Astrocyte of the spinal cord (primary cell): ENCODE measurements at regions not wholly inside any gene's neighbourhood (a gene's known extent, or its start where the extent isn't known, plus 50 kb on each side); places are given as distances from the start of the nearest gene placed in this dataset.

Experiments used
- DNase-seq: peaks from one replicate; pipeline ENCODE4 v3.0.0; 2011; ENCODE audit warnings: low read depth, low spot score
- H3K4me3 ChIP-seq: 2 replicates; pipeline ENCODE4 v1.5.1; 2011; ENCODE audit warnings: low read depth, mild to moderate bottlenecking, low read length, moderate library complexity
- CTCF ChIP-seq: IDR thresholded peaks from 2 replicates; pipeline ENCODE4 v1.5.1; 2012; ENCODE audit warnings: low read depth, mild to moderate bottlenecking, low read length, inconsistent platforms
- in situ Hi-C: cut with HindIII; loops from 2 replicates; pipeline ENCODE4 v1.10.0; 2017; ENCODE audit warnings: low sequenced_read_pairs

DNA sequence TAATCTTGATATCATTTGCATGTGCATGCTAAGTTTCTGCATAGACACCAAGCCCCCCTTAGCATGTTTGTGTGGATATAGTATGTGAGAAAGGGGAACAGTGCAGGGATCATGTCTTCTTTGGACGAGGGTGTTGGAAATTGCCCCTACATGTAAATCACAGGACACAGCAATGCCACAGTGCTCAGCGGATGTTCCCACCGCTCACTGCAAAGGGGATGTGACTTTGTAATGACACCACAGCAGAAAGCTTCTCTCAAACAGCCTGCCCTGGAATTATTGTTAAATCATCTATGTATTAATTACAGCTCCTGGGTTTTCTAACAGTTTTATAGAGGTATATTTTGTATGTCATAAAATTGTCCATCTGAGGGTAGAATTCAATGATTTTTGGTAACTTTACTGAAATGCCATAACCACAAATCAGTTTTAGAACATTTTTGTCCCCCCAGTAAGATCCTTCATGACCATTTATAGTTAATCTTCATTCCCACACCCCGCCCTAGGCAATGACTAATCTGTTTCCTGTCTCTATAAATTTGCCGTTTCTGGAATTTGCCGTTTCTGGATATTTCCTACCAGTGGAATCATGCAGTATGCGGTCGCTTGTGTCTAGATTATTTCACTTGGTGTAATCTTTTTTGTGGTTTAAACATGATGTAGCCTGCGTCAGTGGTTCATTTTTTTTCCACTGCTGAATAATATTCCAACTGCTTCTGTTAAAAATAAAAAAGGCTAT is 648.5 kb upstream of the WWC1 start:
- no peak for TF ChIP-seq CTCF
- in situ Hi-C loops = no loop called here

DNA sequence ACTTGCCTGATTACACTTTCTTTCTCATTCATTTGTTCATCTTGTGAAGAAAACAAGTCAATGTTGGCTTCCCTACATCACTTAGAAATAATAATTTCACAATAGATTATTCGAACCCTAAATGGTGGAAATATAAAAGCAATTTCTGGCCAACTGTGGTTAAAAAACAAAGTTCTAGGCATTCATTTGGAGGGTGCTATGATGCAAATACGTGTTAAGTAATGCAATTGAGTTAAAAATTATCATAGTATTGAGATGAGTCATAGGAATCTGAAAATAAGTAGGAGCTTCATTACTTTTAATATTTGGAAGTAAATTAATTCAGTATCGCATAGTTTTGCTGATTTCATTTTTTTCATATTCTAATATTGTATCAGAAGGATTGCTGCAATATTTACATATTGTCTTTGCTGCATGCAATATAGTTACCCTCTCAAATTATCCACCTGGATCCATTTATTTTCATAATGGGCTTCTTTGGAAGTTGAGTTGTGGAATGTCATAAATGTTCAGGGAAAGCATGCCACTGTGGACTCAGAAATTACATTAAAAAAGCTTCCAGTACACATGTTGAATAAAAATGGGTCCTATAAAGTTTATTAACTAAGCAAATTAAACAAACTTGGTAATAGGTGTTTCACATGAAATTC is 647.7 kb upstream of the WWC1 start:
- no peak for TF ChIP-seq CTCF
- DNase-seq = no peak
- no peak overlapping the region for H3K4me3 ChIP-seq
- in situ Hi-C loops = no loop called here

More for the DNA sequence above, 648.5 kb upstream of the WWC1 start:
- H3K4me3 ChIP-seq = no peak overlapping the region
- peak; percentile 97 for DNase-seq

- in situ Hi-C loops = no loop called here
- DNase-seq = no peak
- no peak overlapping the region for H3K4me3 ChIP-seq
- TF ChIP-seq CTCF = no peak
These were observed 646.8 kb upstream of the WWC1 start for GRCh38 chr5:167644619-167645018.

- H3K4me3 ChIP-seq = no peak overlapping the region
- DNase-seq = no peak
- in situ Hi-C loops = no loop called here
- no peak for TF ChIP-seq CTCF
These were observed 642.0 kb upstream of the WWC1 start for GRCh38 chr5:167649471-167649870.

GRCh38 chr5:167652690-167653089 is 638.8 kb upstream of the WWC1 start:
- in situ Hi-C loops = no loop called here
- DNase-seq = peak; percentile 67
- H3K4me3 ChIP-seq = no peak overlapping the region
- TF ChIP-seq CTCF = no peak

DNA sequence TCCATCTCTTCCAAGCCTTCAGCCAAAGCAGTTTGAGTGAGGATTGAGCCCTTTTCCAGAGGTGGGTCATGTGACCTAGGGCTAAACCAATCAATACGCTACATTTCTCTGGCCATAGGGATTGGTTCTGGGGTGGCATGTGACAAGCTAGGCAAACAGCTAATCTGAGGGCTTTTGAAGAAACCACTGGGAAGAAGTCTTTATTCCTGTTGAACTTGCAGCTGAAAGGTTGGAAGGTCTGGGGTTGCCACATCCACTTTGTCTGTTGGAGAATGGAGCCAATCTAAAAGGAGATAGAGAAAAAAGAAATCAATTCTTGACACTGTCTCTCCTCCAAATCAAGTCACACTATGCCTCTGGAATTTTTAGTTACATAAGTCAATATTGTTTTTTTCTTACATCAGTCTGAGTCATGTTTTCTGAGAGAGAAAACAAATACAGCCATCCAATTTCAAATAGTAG is 637.8 kb upstream of the WWC1 start:
- in situ Hi-C loops = no loop called here
- no peak overlapping the region for H3K4me3 ChIP-seq
- peak; percentile 43 for DNase-seq
- no peak for TF ChIP-seq CTCF
